ENCODE measurements at regions not wholly inside any gene's neighbourhood (a gene's known extent, or its start where the extent isn't known, plus 50 kb on each side); places are given as distances from the start of the nearest gene placed in this dataset.

DNA sequence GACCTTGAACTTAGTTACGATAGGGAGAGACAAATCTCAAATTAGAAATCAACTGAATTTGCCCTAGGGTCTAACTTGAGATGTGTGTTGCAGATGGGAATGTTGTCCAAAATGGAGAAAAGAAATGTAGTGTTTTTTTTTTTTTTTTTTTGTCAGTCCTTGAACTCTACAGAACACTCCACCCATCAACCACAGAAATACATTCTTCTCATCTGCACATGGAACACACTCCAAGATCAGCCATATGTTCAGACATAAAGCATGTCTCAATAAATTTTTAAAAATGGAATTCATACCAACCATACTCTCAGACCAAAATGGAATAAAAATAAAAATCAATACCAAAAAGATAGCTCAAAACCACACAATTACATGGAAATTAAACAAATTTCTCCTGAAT lies 526.5 kb downstream of the FBXO15 start:
- TF ChIP-seq, protein P1, sequence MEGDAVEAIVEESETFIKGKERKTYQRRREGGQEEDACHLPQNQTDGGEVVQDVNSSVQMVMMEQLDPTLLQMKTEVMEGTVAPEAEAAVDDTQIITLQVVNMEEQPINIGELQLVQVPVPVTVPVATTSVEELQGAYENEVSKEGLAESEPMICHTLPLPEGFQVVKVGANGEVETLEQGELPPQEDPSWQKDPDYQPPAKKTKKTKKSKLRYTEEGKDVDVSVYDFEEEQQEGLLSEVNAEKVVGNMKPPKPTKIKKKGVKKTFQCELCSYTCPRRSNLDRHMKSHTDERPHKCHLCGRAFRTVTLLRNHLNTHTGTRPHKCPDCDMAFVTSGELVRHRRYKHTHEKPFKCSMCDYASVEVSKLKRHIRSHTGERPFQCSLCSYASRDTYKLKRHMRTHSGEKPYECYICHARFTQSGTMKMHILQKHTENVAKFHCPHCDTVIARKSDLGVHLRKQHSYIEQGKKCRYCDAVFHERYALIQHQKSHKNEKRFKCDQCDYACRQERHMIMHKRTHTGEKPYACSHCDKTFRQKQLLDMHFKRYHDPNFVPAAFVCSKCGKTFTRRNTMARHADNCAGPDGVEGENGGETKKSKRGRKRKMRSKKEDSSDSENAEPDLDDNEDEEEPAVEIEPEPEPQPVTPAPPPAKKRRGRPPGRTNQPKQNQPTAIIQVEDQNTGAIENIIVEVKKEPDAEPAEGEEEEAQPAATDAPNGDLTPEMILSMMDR (IDR thresholded peaks at IDR 0.05), result no peak
- TF ChIP-seq POLR2AphosphoS5 (IDR thresholded peaks at IDR 0.05) (no peak), POLR2A (IDR thresholded peaks at IDR 0.05; ENCODE audit: low read depth) (no peak)
